PC-9 (cell line): ENCODE measurements at regions not wholly inside any gene's neighbourhood (a gene's known extent, or its start where the extent isn't known, plus 50 kb on each side); places are given as distances from the start of the nearest gene placed in this dataset.

Source experiments
- BruUV-seq: library from RNA; stranded (reverse); fragments of 400-500 nt; replicated peaks from 2 replicates; lab custom pipeline; 2021; lab: Mats Ljungman, UMichigan
- CTCF ChIA-PET: fragments of 300-600 bp; sonication (Branson Sonifier 250); formaldehyde crosslinking; loops from one replicate; lab custom pipeline; 2022; ENCODE audit warnings: antibody characterized with exemption; lab: Charles Lee
- POLR2A ChIA-PET: fragments of 300-600 bp; sonication (Branson Sonifier 250); formaldehyde crosslinking; loops from one replicate; lab custom pipeline; 2022; ENCODE audit warnings: antibody characterized with exemption; ENCODE audit not compliant: unreplicated experiment; lab: Charles Lee
- DNase-seq, 2 experiments: peaks; one replicate each; pipeline versions ENCODE4 v3.0.0 to v3.0.0-alpha.2; 2015 to 2022; ENCODE audit warnings: mixed read lengths in 1 of 2
- H2AFZ ChIP-seq: fragments of 200-600 bp; sonication (generic); 2 replicates; pipeline ENCODE4 v1.8.1; 2017; ENCODE audit warnings: antibody characterized with exemption
- H3F3A ChIP-seq: fragments of 200-600 bp; sonication (generic); 2 replicates; pipeline ENCODE4 v1.8.1; 2017; ENCODE audit warnings: antibody characterized with exemption, mild to moderate bottlenecking, low read depth; ENCODE audit not compliant: insufficient read depth
- H3K27ac ChIP-seq: fragments of 200-600 bp; sonication (generic); 2 replicates; pipeline ENCODE4 v1.6.1; 2016; ENCODE audit warnings: mixed run types
- H3K27me3 ChIP-seq: fragments of 200-600 bp; sonication (generic); 2 replicates; pipeline ENCODE4 v1.6.1; 2016; ENCODE audit warnings: low read depth, mixed run types; ENCODE audit not compliant: insufficient read depth
- H3K36me3 ChIP-seq: fragments of 200-600 bp; sonication (generic); 2 replicates; pipeline ENCODE4 v1.6.1; 2016; ENCODE audit warnings: low read depth, mixed run types
- H3K4me1 ChIP-seq: fragments of 200-600 bp; sonication (generic); replicated peaks from 2 replicates; pipeline ENCODE4 v1.6.1; 2016; ENCODE audit warnings: mixed run types; ENCODE audit not compliant: insufficient read depth
- H3K4me2 ChIP-seq: fragments of 200-600 bp; sonication (generic); 2 replicates; pipeline ENCODE4 v1.6.1; 2017; ENCODE audit warnings: mixed run types
- H3K4me3 ChIP-seq: fragments of 200-600 bp; sonication (generic); 2 replicates; pipeline ENCODE4 v1.6.1; 2016; ENCODE audit warnings: mixed run types
- H3K79me2 ChIP-seq: fragments of 200-600 bp; sonication (generic); 2 replicates; pipeline ENCODE4 v1.6.1; 2017; ENCODE audit warnings: low read depth, mixed run types
- H3K9me2 ChIP-seq: fragments of 200-600 bp; sonication (generic); 2 replicates; pipeline ENCODE4 v1.8.1; 2017; ENCODE audit warnings: mild to moderate bottlenecking; ENCODE audit not compliant: insufficient read depth
- H3K9me3 ChIP-seq: fragments of 200-600 bp; sonication (generic); 2 replicates; pipeline ENCODE4 v1.8.1; 2016; ENCODE audit warnings: low read depth; ENCODE audit not compliant: insufficient read depth
- H4K20me1 ChIP-seq: fragments of 200-600 bp; sonication (generic); 2 replicates; pipeline ENCODE4 v1.8.1; 2017; ENCODE audit not compliant: insufficient read depth
- CTCF ChIP-seq: fragments of 200-600 bp; sonication (generic); conservative IDR thresholded peaks from 2 replicates; pipeline ENCODE4 v1.6.1; 2017; ENCODE audit warnings: mixed run types, antibody characterized with exemption, mild to moderate bottlenecking, moderate library complexity
- EZH2 ChIP-seq: fragments of 200-600 bp; sonication (generic); IDR thresholded peaks from 2 replicates; pipeline ENCODE4 v1.8.0; 2017; ENCODE audit warnings: antibody characterized with exemption, low read depth
- intact Hi-C: fragments of 100-400 bp; cut with micrococcal nuclease; formaldehyde crosslinking; loops from one replicate; pipeline ENCODE4 v1.10.0; 2022; ENCODE audit not compliant: unreplicated experiment

- TF ChIP-seq CTCF = no peak
- TF ChIP-seq EZH2 = no peak
- H3K9me3 ChIP-seq = no peaks in the 10 kb centered on the region
- H3K9me2 ChIP-seq = no peaks in the 10 kb centered on the region
- no peaks in the 10 kb centered on the region for H3F3A ChIP-seq
- intact Hi-C loops = no loop called here
- no peaks in the 10 kb centered on the region for H3K79me2 ChIP-seq
- H3K27ac ChIP-seq = no peak overlapping the region
- H3K4me2 ChIP-seq = no peak overlapping the region
- ChIA-PET POLR2A (no interaction called here), CTCF (no interaction called here)
- no peaks in the 10 kb centered on the region for H3K27me3 ChIP-seq
- no peak overlapping the region for H2AFZ ChIP-seq
- DNase-seq = no peak
- H4K20me1 ChIP-seq = no peaks in the 10 kb centered on the region
- BruUV-seq = no TSS peak
- H3K4me1 ChIP-seq = no peaks in the 10 kb centered on the region
- H3K4me3 ChIP-seq = no peak overlapping the region
- no peaks in the 10 kb centered on the region for H3K36me3 ChIP-seq
Observed at GRCh38 chr12:42990387-42990786, 400.8 kb upstream of the PRICKLE1 start.

- Histone ChIP-seq H3K9me2 (no peaks in the 10 kb centered on the region), H3K4me2 (no peak overlapping the region), H3F3A (no peaks in the 10 kb centered on the region), H3K4me1 (no peaks in the 10 kb centered on the region), H3K27ac (no peak overlapping the region), H3K36me3 (no peaks in the 10 kb centered on the region), H2AFZ (no peak overlapping the region), H3K27me3 (no peaks in the 10 kb centered on the region), H3K4me3 (no peak overlapping the region), H3K9me3 (no peaks in the 10 kb centered on the region), H4K20me1 (no peaks in the 10 kb centered on the region), H3K79me2 (no peaks in the 10 kb centered on the region)
- DNase-seq = no peak
- ChIA-PET CTCF (no interaction called here), POLR2A (no interaction called here)
- BruUV-seq = no TSS peak
- intact Hi-C loops = no loop called here
- no peak for TF ChIP-seq CTCF
- no peak for TF ChIP-seq EZH2
Observed at GRCh38 chr12:42987216-42987650, 397.7 kb upstream of the PRICKLE1 start.

- H3K4me1 ChIP-seq = no peaks in the 10 kb centered on the region
- DNase-seq = no peak
- no peaks in the 10 kb centered on the region for H3K9me3 ChIP-seq
- POLR2A ChIA-PET = no interaction called here
- BruUV-seq = no TSS peak
- H3K27me3 ChIP-seq = no peaks in the 10 kb centered on the region
- H3F3A ChIP-seq = no peaks in the 10 kb centered on the region
- no peak overlapping the region for H3K4me2 ChIP-seq
- H3K79me2 ChIP-seq = no peaks in the 10 kb centered on the region
- no peak overlapping the region for H3K27ac ChIP-seq
- no peaks in the 10 kb centered on the region for H4K20me1 ChIP-seq
- no peak overlapping the region for H2AFZ ChIP-seq
- no peak overlapping the region for H3K4me3 ChIP-seq
- intact Hi-C loops = no loop called here
- no peaks in the 10 kb centered on the region for H3K9me2 ChIP-seq
- CTCF ChIA-PET = no interaction called here
- no peaks in the 10 kb centered on the region for H3K36me3 ChIP-seq
- TF ChIP-seq CTCF (no peak), EZH2 (no peak)
Observed at GRCh38 chr12:42985506-42985905, 396.0 kb upstream of the PRICKLE1 start.
